ENCODE measurements at regions not wholly inside any gene's neighbourhood (a gene's known extent, or its start where the extent isn't known, plus 50 kb on each side); places are given as distances from the start of the nearest gene placed in this dataset.

GRCh38 chr12:15056218-15056617 is 83.4 kb downstream of the PDE6H start:
- Mint-ChIP-seq H3K36me3 (ENCODE audit: low read depth) (no peaks in the 10 kb centered on the region), H3K27ac (no peak overlapping the region), H3K4me1 (peaks cover 14% of the 10 kb centered on the region), H3K27me3 (ENCODE audit: low read depth) (peaks cover 8% of the 10 kb centered on the region), H3K4me3 (no peak overlapping the region), H3K9me3 (no peaks in the 10 kb centered on the region)
- no peak for TF ChIP-seq CTCF (IDR thresholded peaks at IDR 0.05; ENCODE audit: unreplicated experiment in 3 of 3)
